ENCODE measurements at regions not wholly inside any gene's neighbourhood (a gene's known extent, or its start where the extent isn't known, plus 50 kb on each side); places are given as distances from the start of the nearest gene placed in this dataset.

GRCh38 chr4:62560858-62561257, 1360.7 kb downstream of the ADGRL3 start:
- Mint-ChIP-seq H3K36me3 (no peaks in the 10 kb centered on the region), H3K27ac (no peak overlapping the region), H3K4me3 (no peak overlapping the region), H3K9me3 (peaks cover 0 to 9% (median 2%) of the 10 kb centered on the region in 7 donors), H3K27me3 (no peaks in the 10 kb centered on the region), H3K4me1 (no peaks in the 10 kb centered on the region)
- ATAC-seq (ENCODE audit: low read depth in 2 of 2) (no peak), DNase-seq (no peak)

- Mint-ChIP-seq H3K36me3 (no peaks in the 10 kb centered on the region), H3K27ac (no peak overlapping the region), H3K4me3 (no peak overlapping the region), H3K4me1 (no peaks in the 10 kb centered on the region), H3K9me3 (peaks cover 0 to 10% (median 5%) of the 10 kb centered on the region in 7 donors), H3K27me3 (no peaks in the 10 kb centered on the region)
- ATAC-seq (ENCODE audit: low read depth in 2 of 2) (no peak), DNase-seq (no peak)
Measured at GRCh38 chr4:62550121-62550520, 1350.0 kb downstream of the ADGRL3 start.

- DNase-seq, result no peak
- Mint-ChIP-seq H3K27me3 (no peaks in the 10 kb centered on the region), H3K4me3 (no peak overlapping the region), H3K36me3 (no peaks in the 10 kb centered on the region), H3K27ac (no peak overlapping the region), H3K9me3 (peaks cover 0 to 7% (median 4%) of the 10 kb centered on the region in 7 donors), H3K4me1 (no peaks in the 10 kb centered on the region)
- ATAC-seq (ENCODE audit: low read depth in 2 of 2), result no peak
Measured at GRCh38 chr4:62549601-62550000, 1349.5 kb downstream of the ADGRL3 start.

- H3K4me3 Mint-ChIP-seq, result no peak overlapping the region
- no peaks in the 10 kb centered on the region for H3K4me1 Mint-ChIP-seq
- ATAC-seq (ENCODE audit: low read depth in 2 of 2) (no peak), DNase-seq (no peak)
- no peaks in the 10 kb centered on the region for H3K27me3 Mint-ChIP-seq
- peaks cover 0 to 7% (median 4%) of the 10 kb centered on the region in 7 donors for H3K9me3 Mint-ChIP-seq
- no peak overlapping the region for H3K27ac Mint-ChIP-seq
- no peaks in the 10 kb centered on the region for H3K36me3 Mint-ChIP-seq
Measured at GRCh38 chr4:62548765-62549164, 1348.6 kb downstream of the ADGRL3 start.

GRCh38 chr4:62548108-62548524, 1348.0 kb downstream of the ADGRL3 start:
- DNase-seq (no peak), ATAC-seq (ENCODE audit: low read depth in 2 of 2) (no peak)
- Mint-ChIP-seq H3K27ac (no peak overlapping the region), H3K4me1 (no peaks in the 10 kb centered on the region), H3K9me3 (peaks cover 0 to 5% (median 4%) of the 10 kb centered on the region in 7 donors), H3K4me3 (no peak overlapping the region), H3K27me3 (no peaks in the 10 kb centered on the region), H3K36me3 (no peaks in the 10 kb centered on the region)

GRCh38 chr4:62544428-62544827, 1344.3 kb downstream of the ADGRL3 start:
- H3K27me3 Mint-ChIP-seq, result no peaks in the 10 kb centered on the region
- no peak overlapping the region for H3K27ac Mint-ChIP-seq
- H3K4me3 Mint-ChIP-seq, result no peak overlapping the region
- no peaks in the 10 kb centered on the region for H3K4me1 Mint-ChIP-seq
- H3K36me3 Mint-ChIP-seq, result no peaks in the 10 kb centered on the region
- peaks cover 0 to 13% (median 4%) of the 10 kb centered on the region in 7 donors for H3K9me3 Mint-ChIP-seq
- DNase-seq (no peak), ATAC-seq (ENCODE audit: low read depth in 2 of 2) (no peak)

- H3K27ac Mint-ChIP-seq, result no peak overlapping the region
- peaks cover 0 to 11% (median 7%) of the 10 kb centered on the region in 7 donors for H3K9me3 Mint-ChIP-seq
- ATAC-seq (ENCODE audit: low read depth in 2 of 2), result no peak
- DNase-seq, result no peak
- H3K4me3 Mint-ChIP-seq, result no peak overlapping the region
- no peaks in the 10 kb centered on the region for H3K36me3 Mint-ChIP-seq
- H3K4me1 Mint-ChIP-seq, result no peaks in the 10 kb centered on the region
- no peaks in the 10 kb centered on the region for H3K27me3 Mint-ChIP-seq
Measured at GRCh38 chr4:62543002-62543401, 1342.9 kb downstream of the ADGRL3 start.

GRCh38 chr4:62533573-62533972, 1333.4 kb downstream of the ADGRL3 start:
- no peak overlapping the region for H3K27ac Mint-ChIP-seq
- DNase-seq (no peak), ATAC-seq (ENCODE audit: low read depth in 2 of 2) (no peak)
- H3K36me3 Mint-ChIP-seq, result no peaks in the 10 kb centered on the region
- no peaks in the 10 kb centered on the region for H3K27me3 Mint-ChIP-seq
- peaks cover 0 to 29% (median 5%) of the 10 kb centered on the region in 7 donors for H3K9me3 Mint-ChIP-seq
- no peak overlapping the region for H3K4me3 Mint-ChIP-seq
- no peaks in the 10 kb centered on the region for H3K4me1 Mint-ChIP-seq

GRCh38 chr4:62531731-62532130, 1331.6 kb downstream of the ADGRL3 start:
- Mint-ChIP-seq H3K27me3 (no peaks in the 10 kb centered on the region), H3K4me3 (no peak overlapping the region), H3K4me1 (no peaks in the 10 kb centered on the region), H3K9me3 (peaks cover 2 to 20% (median 5%) of the 10 kb centered on the region in 7 donors), H3K36me3 (no peaks in the 10 kb centered on the region), H3K27ac (no peak overlapping the region)
- no peak for ATAC-seq (ENCODE audit: low read depth in 2 of 2)
- DNase-seq, result no peak

GRCh38 chr4:62531264-62531663, 1331.1 kb downstream of the ADGRL3 start:
- Mint-ChIP-seq H3K27ac (no peak overlapping the region), H3K27me3 (no peaks in the 10 kb centered on the region)

GRCh38 chr4:62528874-62529273, 1328.7 kb downstream of the ADGRL3 start:
- Mint-ChIP-seq H3K27ac (peak overlapping the region in 1 of 6 donors; percentile 40), H3K4me3 (no peak overlapping the region), H3K4me1 (no peaks in the 10 kb centered on the region), H3K36me3 (no peaks in the 10 kb centered on the region), H3K9me3 (peaks cover 3 to 16% (median 14%) of the 10 kb centered on the region in 7 donors), H3K27me3 (no peaks in the 10 kb centered on the region)
- no peak for ATAC-seq (ENCODE audit: low read depth in 2 of 2)
- DNase-seq, result no peak

More at GRCh38 chr4:62531264-62531663, 1331.1 kb downstream of the ADGRL3 start:
- Mint-ChIP-seq H3K36me3 (no peaks in the 10 kb centered on the region), H3K4me3 (no peak overlapping the region), H3K4me1 (no peaks in the 10 kb centered on the region), H3K9me3 (peaks cover 0 to 16% (median 5%) of the 10 kb centered on the region in 7 donors)
- DNase-seq, result no peak
- ATAC-seq (ENCODE audit: low read depth in 2 of 2), result no peak

- H3K4me1 Mint-ChIP-seq, result no peaks in the 10 kb centered on the region
- no peaks in the 10 kb centered on the region for H3K27me3 Mint-ChIP-seq
- DNase-seq (no peak), ATAC-seq (ENCODE audit: low read depth in 2 of 2) (no peak)
- no peaks in the 10 kb centered on the region for H3K36me3 Mint-ChIP-seq
- peaks cover 3 to 18% (median 14%) of the 10 kb centered on the region in 7 donors for H3K9me3 Mint-ChIP-seq
- no peak overlapping the region for H3K4me3 Mint-ChIP-seq
- H3K27ac Mint-ChIP-seq, result no peak overlapping the region
Measured at GRCh38 chr4:62526671-62527070, 1326.5 kb downstream of the ADGRL3 start.

GRCh38 chr4:62523256-62523655, 1323.1 kb downstream of the ADGRL3 start:
- no peak overlapping the region for H3K27ac Mint-ChIP-seq
- H3K4me3 Mint-ChIP-seq, result no peak overlapping the region
- ATAC-seq (ENCODE audit: low read depth in 2 of 2) (no peak), DNase-seq (no peak)
- no peaks in the 10 kb centered on the region for H3K4me1 Mint-ChIP-seq
- peaks cover 3 to 18% (median 10%) of the 10 kb centered on the region in 7 donors for H3K9me3 Mint-ChIP-seq
- no peaks in the 10 kb centered on the region for H3K36me3 Mint-ChIP-seq
- no peaks in the 10 kb centered on the region for H3K27me3 Mint-ChIP-seq

GRCh38 chr4:62522273-62522672, 1322.1 kb downstream of the ADGRL3 start:
- ATAC-seq (ENCODE audit: low read depth in 2 of 2) (no peak), DNase-seq (no peak)
- Mint-ChIP-seq H3K27me3 (no peaks in the 10 kb centered on the region), H3K36me3 (no peaks in the 10 kb centered on the region), H3K4me3 (peak overlapping the region in 1 of 8 donors; percentile 4), H3K9me3 (peaks cover 0 to 15% (median 8%) of the 10 kb centered on the region in 7 donors), H3K4me1 (no peaks in the 10 kb centered on the region), H3K27ac (no peak overlapping the region)

- H3K27me3 Mint-ChIP-seq, result no peaks in the 10 kb centered on the region
- H3K4me1 Mint-ChIP-seq, result no peaks in the 10 kb centered on the region
- peaks cover 0 to 7% (median 2%) of the 10 kb centered on the region in 7 donors for H3K9me3 Mint-ChIP-seq
- DNase-seq (no peak), ATAC-seq (ENCODE audit: low read depth in 2 of 2) (no peak)
- H3K4me3 Mint-ChIP-seq, result peak overlapping the region in 1 of 8 donors; percentile 64
- H3K27ac Mint-ChIP-seq, result no peak overlapping the region
- H3K36me3 Mint-ChIP-seq, result no peaks in the 10 kb centered on the region
Measured at GRCh38 chr4:62517716-62518115, 1317.6 kb downstream of the ADGRL3 start.
